Glomerular visceral epithelial cell (primary cell): ENCODE measurements at regions not wholly inside any gene's neighbourhood (a gene's known extent, or its start where the extent isn't known, plus 50 kb on each side); places are given as distances from the start of the nearest gene placed in this dataset.

ENCODE experiments used
- DNase-seq: peaks from one replicate; pipeline ENCODE4 v3.0.0-alpha.2; 2016; ENCODE audit errors: extremely low spot score

- DNase-seq: no peak
Observed at GRCh38 chr12:38139456-38139855, 177.1 kb upstream of the ALG10B start.

DNA sequence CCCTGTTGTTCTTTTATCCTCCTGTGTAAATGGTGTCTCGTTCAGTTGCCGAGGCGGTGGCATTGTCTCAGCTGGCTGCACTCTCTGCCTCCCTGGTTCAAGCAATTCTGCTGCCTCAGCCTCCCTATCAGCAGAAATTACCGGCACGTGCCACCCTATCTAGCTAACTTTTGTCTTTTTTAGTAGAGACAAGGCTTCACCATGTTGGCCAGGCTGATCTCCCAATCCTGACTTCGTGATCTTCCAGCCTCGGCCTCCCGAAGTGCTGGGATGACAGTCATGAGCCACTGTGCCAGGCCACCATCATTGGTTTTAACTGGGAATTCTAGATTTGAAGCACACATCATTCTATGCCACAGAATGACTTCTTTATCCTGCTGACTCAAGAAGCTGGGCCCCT lies 175.3 kb upstream of the ALG10B start:
- DNase-seq: no peak

DNA sequence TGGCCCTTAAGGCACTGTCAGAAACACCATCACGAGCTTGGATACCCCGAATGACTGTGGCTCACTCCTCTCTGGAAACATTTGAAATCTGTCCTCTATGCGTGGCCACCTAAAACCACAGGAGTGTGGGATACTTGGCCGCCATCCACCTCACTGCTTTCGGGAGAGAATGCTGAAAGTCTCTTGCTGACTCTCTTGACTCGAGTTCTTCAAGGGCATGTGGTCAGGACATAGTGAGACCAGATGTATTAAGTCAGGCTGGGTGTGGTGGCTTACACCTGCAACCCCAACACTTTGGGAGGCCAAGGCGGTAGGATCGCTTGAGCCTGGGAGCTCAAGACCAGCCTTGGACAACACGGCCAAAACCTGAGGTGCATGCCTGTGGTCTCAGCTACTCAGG lies 174.7 kb upstream of the ALG10B start:
- DNase-seq: no peak

DNA sequence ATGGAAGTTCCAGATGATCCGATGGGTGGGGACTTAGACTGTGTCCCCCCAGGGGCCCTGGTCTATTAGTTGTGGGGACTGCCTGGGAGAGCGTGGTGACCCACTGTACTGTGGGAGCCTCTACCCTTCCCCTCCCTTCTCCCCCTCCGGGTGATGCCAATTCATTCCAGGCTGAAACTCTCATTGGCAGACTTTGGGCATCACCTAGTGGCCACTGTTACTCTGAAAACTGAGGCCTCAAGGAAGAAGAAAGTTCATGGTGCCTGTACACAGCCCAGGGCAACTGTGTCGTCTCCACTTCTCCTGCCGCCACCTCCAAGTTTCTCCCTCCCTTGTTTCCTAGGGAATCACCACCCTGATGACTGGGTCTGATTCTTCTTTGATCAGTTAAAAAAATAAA lies 173.6 kb upstream of the ALG10B start:
- DNase-seq: no peak

DNA sequence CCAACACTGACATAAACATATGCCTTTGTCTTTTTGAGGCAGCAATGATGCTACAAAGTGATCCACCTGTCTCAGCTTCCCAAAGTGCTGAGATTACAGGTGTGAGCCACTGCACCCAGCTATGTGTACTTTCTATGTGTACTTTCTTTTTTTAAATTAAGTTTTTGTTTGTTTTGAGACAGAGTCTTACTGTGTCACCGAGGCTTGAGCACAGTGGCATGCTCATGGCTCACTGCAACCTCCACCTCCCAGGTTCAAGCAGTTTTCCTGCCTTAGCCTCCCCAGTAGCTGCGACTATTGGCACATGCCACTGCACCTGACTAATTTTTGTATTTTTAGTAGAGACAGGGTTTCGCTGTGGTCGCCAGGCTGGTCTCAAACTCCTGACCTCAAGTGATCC lies 172.5 kb upstream of the ALG10B start:
- no peak for DNase-seq

DNA sequence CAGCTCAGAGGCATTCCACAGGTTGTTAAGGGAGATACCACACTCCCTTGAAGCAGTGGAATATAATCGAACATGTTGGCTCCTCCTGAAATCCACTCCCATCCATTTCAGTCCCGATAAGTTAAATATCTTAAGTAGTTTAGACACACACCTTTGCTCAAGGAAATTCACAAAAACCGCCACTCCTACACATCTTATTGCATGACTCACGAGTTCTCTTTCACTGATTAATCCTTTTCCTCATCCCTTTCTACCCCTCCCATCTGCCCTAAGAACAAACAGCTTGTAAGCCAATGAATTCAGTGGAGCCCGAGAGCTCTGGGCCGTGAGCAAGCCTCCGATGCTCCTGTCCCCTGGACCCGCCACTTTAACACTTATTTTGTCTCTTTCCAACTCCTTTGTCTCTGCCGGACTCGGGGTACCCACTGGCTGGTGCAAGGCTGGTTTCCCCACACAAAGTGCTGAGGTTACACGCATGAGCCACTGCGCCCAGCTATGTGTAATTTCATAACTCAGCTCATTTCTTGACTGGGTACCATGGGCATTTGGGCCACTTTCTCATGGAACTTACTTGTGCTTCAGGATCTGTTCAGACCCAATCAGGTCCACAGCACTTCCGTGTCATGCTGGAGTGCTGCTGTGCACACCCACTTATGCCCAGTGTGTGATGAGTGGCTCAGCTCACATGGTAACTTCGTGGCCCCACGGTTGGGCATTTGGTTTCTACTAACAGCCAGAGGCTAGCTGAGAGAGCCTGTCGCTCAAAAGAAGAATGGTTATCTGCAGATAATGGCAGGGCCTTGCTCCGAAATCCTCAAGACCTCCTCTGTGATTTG lies 171.8 kb upstream of the ALG10B start:
- peak; percentile 42 for DNase-seq

- DNase-seq: peak; percentile 94
Observed at GRCh38 chr12:38149395-38150073, 167.0 kb upstream of the ALG10B start.

- no peak for DNase-seq
Observed at GRCh38 chr12:38151991-38152700, 164.4 kb upstream of the ALG10B start.

GRCh38 chr12:38152816-38153736 lies 163.5 kb upstream of the ALG10B start:
- DNase-seq: no peak

DNA sequence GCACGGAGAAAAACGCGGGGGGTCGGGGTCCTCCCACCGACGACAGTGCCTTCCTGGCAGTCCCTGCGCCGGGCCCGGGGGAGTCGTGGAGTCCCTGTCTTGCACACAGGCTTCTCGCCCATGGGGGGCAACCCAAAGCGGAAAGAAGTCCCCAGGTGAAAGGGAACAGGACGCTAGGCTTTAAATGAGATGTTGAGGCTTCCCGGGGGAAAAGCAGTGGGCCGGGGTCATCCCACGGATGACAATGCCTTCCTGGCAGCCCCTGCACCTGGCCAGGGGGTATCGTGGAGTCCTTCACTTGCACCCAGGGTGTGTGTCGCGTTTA lies 162.9 kb upstream of the ALG10B start:
- no peak for DNase-seq

- no peak for DNase-seq
Observed at GRCh38 chr12:38154096-38155019, 162.2 kb upstream of the ALG10B start.

DNA sequence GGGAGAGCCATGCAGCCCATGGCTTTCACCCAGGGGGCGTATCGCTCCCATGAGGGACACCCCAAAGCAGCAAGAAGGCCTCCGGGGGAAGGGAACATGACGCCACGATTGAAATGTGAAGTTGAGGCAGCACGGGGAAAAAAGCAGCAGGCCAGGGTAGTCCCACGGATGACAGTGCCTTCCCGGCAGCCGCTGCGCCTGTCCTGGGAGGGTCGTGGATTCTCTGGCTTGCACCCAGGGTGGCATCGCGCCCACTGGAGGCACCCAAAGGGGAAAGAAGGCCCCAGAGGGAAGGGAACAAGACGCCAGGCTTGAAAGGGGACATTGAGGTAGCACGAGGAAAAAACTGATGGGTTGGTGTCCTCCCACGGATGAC lies 161.6 kb upstream of the ALG10B start:
- DNase-seq: no peak

- no peak for DNase-seq
Observed at GRCh38 chr12:38155526-38156496, 160.8 kb upstream of the ALG10B start.

GRCh38 chr12:38156497-38157245 lies 159.9 kb upstream of the ALG10B start:
- no peak for DNase-seq

GRCh38 chr12:38157274-38157932 lies 159.2 kb upstream of the ALG10B start:
- DNase-seq: no peak

DNA sequence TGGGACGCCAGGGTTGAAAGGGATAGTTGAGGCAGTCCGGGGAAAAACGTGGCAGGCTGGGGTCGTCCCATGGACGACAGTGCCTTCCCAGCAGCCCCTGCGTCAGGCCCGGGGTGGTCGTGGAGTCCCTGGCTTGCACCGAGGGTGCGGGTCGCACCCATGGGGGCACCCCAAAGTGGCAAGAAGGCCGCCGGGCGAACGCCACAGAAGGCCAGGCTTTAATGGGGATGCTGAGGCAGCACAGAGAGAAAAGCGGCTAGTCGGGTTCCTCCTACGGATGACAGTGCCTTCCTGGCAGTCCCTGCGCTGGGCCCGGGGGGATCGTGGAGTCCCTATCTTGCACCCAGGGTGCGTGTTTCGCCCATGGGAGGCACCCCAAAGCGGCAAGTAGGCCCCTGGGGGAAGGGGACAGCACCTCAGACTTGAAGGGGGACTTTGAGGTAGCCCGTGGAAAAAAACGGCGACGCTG lies 158.6 kb upstream of the ALG10B start:
- no peak for DNase-seq

DNA sequence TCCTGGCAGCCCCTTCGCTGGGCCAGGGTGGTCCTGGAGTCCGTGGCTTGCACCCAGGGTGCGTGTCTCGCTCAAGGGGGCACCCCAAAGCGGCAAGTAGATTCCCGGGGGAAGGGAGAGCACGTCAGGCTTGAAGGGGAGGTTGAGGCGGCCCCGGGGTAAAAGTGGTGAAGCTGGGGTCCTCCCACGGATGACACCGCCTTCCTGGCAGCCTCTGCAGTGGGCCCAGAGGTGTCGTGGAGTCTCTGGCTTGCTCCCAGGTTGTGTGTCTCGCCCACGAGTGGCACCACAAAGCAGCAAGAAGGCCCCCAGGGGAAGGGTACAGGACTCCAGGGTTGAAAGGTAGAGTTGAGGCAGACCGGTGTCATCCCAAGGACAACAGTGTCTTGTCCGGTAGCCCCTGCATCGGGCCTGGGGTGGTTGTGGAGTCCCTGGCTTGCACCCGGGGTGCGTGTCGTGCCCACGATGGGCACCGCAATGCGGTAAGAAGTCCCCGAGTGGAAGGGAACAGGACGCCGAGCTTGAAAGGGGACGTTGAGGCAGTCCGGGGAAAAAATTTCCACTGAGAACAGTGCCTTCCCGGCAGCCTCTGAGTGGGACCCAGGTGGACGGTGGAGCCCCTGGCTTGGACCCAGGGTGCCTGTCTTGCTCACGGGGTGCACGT lies 158.0 kb upstream of the ALG10B start:
- DNase-seq: no peak
